ENCODE measurements at regions not wholly inside any gene's neighbourhood (a gene's known extent, or its start where the extent isn't known, plus 50 kb on each side); places are given as distances from the start of the nearest gene placed in this dataset.
"Not testable (repeated sequence)": the region's sequence is repeated elsewhere in the genome, so short reads cannot be mapped to it uniquely, and the experiment has no call there.

DNA sequence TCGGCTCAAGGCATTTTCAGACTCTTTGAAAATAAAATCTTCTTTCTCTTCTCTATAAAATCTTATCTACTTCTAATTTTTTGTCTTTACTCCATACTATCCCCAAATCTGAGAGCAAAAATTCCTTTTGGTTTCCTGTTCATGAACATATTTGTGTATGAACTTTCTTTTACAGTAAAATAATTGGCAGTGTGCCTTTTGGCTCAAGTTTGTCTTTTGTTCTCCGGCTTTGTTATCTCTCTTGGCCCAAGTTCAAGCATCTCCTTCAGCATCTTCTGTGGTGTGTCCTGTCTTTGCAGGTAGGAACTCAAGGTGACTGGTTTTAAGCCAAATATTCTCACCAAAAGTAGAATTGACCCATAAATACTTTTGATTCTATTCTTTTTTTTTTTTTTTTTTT lies 276.6 kb upstream of the FAT1 start:
- ATAC-seq, result no peak
- Histone ChIP-seq H3K36me3 (no peaks in the 10 kb centered on the region), H3K27ac (no peak overlapping the region), H3K4me3 (no peak overlapping the region), H3K9me3 (no peaks in the 10 kb centered on the region), H3K4me1 (no peaks in the 10 kb centered on the region), H3K27me3 (no peaks in the 10 kb centered on the region)
- no peak for TF ChIP-seq CTCF (IDR thresholded peaks at IDR 0.05)
- no peak for TF ChIP-seq POLR2A (IDR thresholded peaks at IDR 0.05)
- TF ChIP-seq EP300 (IDR thresholded peaks at IDR 0.05), result no peak
- no peak for TF ChIP-seq POLR2AphosphoS5 (IDR thresholded peaks at IDR 0.05)
- 20 to 37% methylated on average over 2 of the region's 2 CpGs for WGBS, 2 donors (ENCODE audit: low coverage in 1 of 2)

GRCh38 chr4:187002133-187002532 lies 278.5 kb upstream of the FAT1 start:
- WGBS, 2 donors (ENCODE audit: low coverage in 1 of 2), result 94 to 96% methylated on average over 4 to 6 of the region's 6 CpGs
- not testable (repeated sequence) for H3K4me1 ChIP-seq, H3K36me3 ChIP-seq, H3K27ac ChIP-seq, H3K27me3 ChIP-seq, H3K9me3 ChIP-seq, H3K4me3 ChIP-seq, ATAC-seq

DNA sequence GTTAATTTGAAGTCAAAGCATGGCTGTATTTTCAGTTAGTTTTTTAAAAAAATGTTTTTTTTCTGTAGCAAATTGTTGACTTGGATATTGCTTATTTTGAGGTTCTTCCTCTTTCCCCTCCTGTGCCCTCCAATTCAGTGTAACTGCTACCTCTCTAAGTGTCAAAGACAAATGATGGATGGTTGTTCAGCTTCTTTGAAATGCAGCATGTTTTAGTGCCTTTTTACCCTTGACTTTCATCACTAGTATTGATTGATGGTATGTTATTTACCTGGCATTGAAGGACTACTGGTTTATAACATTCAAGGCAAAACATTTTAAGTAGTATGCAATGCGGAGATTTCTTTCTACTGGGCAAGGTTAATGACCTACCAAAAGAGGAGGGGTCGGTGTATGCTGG lies 281.0 kb upstream of the FAT1 start:
- 88 to 89% methylated on average over 2 of the region's 2 CpGs for whole genome bisulfite sequencing, 2 donors (ENCODE audit: low coverage in 1 of 2)
- no peak for ATAC-seq
- no peak for TF ChIP-seq POLR2A (IDR thresholded peaks at IDR 0.05)
- no peak for TF ChIP-seq CTCF (IDR thresholded peaks at IDR 0.05)
- TF ChIP-seq EP300 (IDR thresholded peaks at IDR 0.05), result no peak
- TF ChIP-seq POLR2AphosphoS5 (IDR thresholded peaks at IDR 0.05), result no peak
- no peak overlapping the region for H3K4me3 ChIP-seq
- H3K27me3 ChIP-seq, result no peaks in the 10 kb centered on the region
- no peaks in the 10 kb centered on the region for H3K4me1 ChIP-seq
- no peak overlapping the region for H3K27ac ChIP-seq
- no peaks in the 10 kb centered on the region for H3K9me3 ChIP-seq
- H3K36me3 ChIP-seq, result no peaks in the 10 kb centered on the region

GRCh38 chr4:187006189-187006618 lies 282.5 kb upstream of the FAT1 start:
- WGBS, 2 donors (ENCODE audit: low coverage in 1 of 2), result 15 to 30% methylated on average over 3 of the region's 3 CpGs

DNA sequence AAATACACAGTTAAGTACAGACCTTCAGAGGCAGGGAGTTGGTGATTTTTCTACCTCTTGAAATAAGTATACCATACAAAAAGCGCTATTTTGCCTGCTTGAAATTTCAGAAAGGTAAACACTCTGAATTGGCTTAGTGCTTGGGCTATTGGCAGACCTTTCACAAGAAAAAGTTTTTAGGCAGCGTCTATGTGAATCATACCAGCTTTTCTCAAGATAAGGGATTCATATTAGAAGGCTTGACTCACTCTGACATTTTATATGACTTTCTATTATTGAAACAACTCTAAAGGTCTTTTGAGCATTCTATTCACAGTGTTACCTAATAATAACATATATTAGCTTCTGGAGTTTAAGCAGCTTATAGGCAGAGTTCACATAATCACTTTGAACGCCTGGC lies 286.4 kb upstream of the FAT1 start:
- Histone ChIP-seq H3K27me3 (no peaks in the 10 kb centered on the region), H3K4me3 (no peak overlapping the region), H3K27ac (no peak overlapping the region), H3K4me1 (no peaks in the 10 kb centered on the region), H3K9me3 (no peaks in the 10 kb centered on the region), H3K36me3 (no peaks in the 10 kb centered on the region)
- WGBS, 2 donors (ENCODE audit: low coverage in 1 of 2), result 56 to 77% methylated on average over 3 of the region's 3 CpGs
- ATAC-seq, result no peak
- no peak for TF ChIP-seq POLR2A (IDR thresholded peaks at IDR 0.05)
- TF ChIP-seq CTCF (IDR thresholded peaks at IDR 0.05), result no peak
- TF ChIP-seq EP300 (IDR thresholded peaks at IDR 0.05), result no peak
- TF ChIP-seq POLR2AphosphoS5 (IDR thresholded peaks at IDR 0.05), result no peak

More at GRCh38 chr4:187006189-187006618, 282.5 kb upstream of the FAT1 start:
- no peak for TF ChIP-seq POLR2A (IDR thresholded peaks at IDR 0.05)
- no peak for TF ChIP-seq EP300 (IDR thresholded peaks at IDR 0.05)
- TF ChIP-seq POLR2AphosphoS5 (IDR thresholded peaks at IDR 0.05), result no peak
- no peak for TF ChIP-seq CTCF (IDR thresholded peaks at IDR 0.05)
- Histone ChIP-seq H3K36me3 (no peaks in the 10 kb centered on the region), H3K9me3 (no peaks in the 10 kb centered on the region), H3K4me1 (no peaks in the 10 kb centered on the region), H3K27ac (no peak overlapping the region), H3K27me3 (no peaks in the 10 kb centered on the region), H3K4me3 (no peak overlapping the region)
- ATAC-seq, result no peak

Data from gastroesophageal sphincter (tissue), 4 donors.